GM12892 (cell line): ENCODE measurements at regions not wholly inside any gene's neighbourhood (a gene's known extent, or its start where the extent isn't known, plus 50 kb on each side); places are given as distances from the start of the nearest gene placed in this dataset.

ENCODE experiments used
- DNase-seq: peaks from one replicate; pipeline ENCODE4 v3.0.0; 2011; ENCODE audit not compliant: insufficient read length
- FAIRE-seq: peaks from 2 replicates; lab custom pipeline; 2011; peaks lifted over from hg19 to GRCh38; lab: Jason Lieb, UNC
- POLR2A ChIP-seq: IDR thresholded peaks from 2 replicates; pipeline ENCODE4 v1.6.1; 2011; ENCODE audit warnings: low read depth, low read length, control low read depth
- POLR2AphosphoS5 ChIP-seq: IDR thresholded peaks from 2 replicates; pipeline ENCODE4 v1.6.1; 2011; ENCODE audit warnings: low read depth, low read length, control low read depth
- TAF1 ChIP-seq: IDR thresholded peaks from 2 replicates; pipeline ENCODE4 v1.6.1; 2011; ENCODE audit warnings: low read depth, mild to moderate bottlenecking, control low read depth, low read length, borderline replicate concordance

DNA sequence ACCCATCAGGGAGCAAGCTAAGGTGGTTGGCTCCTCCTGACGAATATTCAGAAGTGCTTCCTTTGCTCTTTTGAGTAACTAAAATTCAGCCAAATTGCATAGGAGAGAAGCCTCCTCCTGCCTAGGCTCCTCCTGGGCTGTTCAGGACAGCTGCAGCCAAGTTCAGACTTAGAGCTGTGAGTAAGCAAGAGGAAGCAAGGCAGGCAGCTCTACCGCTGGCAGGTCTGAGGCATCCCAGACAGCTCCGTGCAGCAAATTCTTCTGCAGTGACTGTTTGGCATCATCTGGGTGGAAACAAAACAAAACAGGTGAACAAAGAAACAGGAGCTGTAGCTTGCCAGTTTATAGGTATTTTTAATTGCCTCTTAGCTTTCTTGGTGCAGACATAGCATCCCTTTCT, 421.0 kb downstream of the GADD45G start:
- FAIRE-seq (no peak), DNase-seq (no peak)
- TF ChIP-seq TAF1 (no peak), POLR2A (no peak), POLR2AphosphoS5 (no peak)

- TF ChIP-seq POLR2A (no peak), POLR2AphosphoS5 (no peak), TAF1 (no peak)
- no peak for DNase-seq
- no peak for FAIRE-seq
Measured at GRCh38 chr9:90027296-90027790, 422.5 kb downstream of the GADD45G start.

DNA sequence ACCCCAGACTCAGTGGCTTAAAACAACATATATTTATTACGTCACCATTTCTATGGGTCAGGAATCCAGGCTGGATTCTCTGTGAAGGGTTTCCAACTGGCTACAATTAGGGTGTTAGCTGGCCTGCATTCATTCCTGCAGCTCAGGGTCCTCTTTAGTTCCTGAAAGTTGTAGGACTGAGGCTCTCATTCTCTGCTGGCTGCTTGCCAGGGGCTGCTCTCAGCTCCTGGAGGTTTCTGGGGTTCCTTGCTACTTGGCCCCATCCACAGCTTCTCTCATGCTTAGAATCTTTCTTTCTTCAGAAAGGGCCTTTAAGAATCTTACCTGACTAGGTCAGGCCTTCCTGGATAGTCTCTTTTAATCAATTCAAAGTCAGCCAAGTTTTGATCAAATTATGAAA, 424.6 kb downstream of the GADD45G start:
- DNase-seq (no peak), FAIRE-seq (no peak)
- TF ChIP-seq POLR2A: no peak

GRCh38 chr9:90029996-90030395, 425.2 kb downstream of the GADD45G start:
- DNase-seq (no peak), FAIRE-seq (no peak)
- TF ChIP-seq TAF1 (no peak), POLR2AphosphoS5 (no peak), POLR2A (no peak)

GRCh38 chr9:90032296-90033027, 427.6 kb downstream of the GADD45G start:
- DNase-seq (no peak), FAIRE-seq (no peak)
- no peak for TF ChIP-seq POLR2A
- no peak for TF ChIP-seq TAF1
- no peak for TF ChIP-seq POLR2AphosphoS5

DNA sequence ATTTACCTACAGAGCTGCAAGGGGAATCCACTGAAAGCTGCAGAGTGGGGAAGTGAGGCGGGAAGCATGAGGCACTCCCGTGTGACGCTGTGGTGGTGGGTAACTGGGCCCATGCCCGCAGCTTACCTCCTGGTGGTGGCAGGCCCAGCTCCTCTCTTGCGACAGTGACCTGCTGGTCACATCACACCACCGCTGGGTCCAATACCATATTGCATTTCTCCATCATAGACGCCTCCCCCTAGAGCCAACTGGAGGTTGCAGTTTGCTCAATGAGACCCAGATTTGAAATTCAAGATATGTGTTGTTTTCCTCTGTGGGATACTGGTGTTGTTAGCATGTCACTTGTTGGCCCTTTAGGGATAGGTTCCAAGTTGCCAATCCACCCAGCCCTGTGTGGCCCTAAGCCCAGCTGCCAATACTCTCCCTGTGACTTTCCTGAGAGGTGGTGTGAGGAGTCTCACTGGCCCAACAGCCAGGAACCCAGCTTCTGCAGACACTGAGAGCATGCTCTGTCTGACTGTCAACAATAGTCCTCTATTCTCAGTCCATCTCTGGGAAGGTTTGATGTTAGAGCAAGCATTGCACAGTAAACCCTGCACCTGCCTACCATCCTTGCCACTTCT, 428.3 kb downstream of the GADD45G start:
- DNase-seq (no peak), FAIRE-seq (no peak)
- no peak for TF ChIP-seq TAF1
- TF ChIP-seq POLR2A: no peak
- no peak for TF ChIP-seq POLR2AphosphoS5

DNA sequence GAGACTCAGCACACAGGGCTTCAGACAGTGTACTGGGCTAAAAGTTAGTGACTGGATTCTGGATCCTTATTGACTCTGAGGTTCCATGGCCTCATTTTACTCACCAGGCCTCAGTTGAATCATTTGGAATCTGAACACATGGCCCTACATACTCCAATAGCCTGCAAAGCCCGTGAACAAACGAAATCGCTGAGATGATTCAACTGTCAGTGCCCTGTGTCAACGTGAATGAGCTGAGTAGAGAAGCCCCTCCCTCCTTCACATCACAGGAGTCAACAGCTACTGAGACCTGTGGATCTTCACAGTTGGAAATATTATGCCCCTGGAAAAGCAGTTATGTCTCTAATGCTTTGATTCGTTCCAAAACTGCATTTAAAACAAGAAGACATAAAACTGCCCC, 429.3 kb downstream of the GADD45G start:
- TF ChIP-seq POLR2AphosphoS5 (no peak), TAF1 (no peak), POLR2A (no peak)
- FAIRE-seq (no peak), DNase-seq (no peak)

DNA sequence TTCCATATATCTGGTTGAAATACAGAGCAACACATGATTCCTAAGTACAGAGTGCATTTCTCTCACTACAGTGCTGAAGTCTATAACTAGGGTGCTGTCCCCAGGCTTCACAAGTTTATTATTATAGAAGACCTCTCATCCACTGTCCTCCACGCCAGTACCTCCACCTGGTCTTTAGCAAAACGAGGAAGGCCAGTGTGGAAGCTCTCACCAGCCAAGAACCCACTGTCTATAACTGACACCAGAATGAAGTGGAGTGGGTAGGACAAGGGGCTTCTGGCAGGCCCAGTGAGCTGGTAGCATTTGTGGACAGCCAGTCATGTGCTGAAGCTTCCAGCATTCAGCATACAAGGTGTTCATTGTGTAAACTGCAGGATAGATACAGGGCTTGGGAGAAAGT, 430.7 kb downstream of the GADD45G start:
- TF ChIP-seq TAF1 (no peak), POLR2A (no peak), POLR2AphosphoS5 (no peak)
- DNase-seq (no peak), FAIRE-seq (no peak)

GRCh38 chr9:90037146-90037797, 432.5 kb downstream of the GADD45G start:
- FAIRE-seq (no peak), DNase-seq (no peak)
- TF ChIP-seq POLR2A (no peak), TAF1 (no peak), POLR2AphosphoS5 (no peak)

DNA sequence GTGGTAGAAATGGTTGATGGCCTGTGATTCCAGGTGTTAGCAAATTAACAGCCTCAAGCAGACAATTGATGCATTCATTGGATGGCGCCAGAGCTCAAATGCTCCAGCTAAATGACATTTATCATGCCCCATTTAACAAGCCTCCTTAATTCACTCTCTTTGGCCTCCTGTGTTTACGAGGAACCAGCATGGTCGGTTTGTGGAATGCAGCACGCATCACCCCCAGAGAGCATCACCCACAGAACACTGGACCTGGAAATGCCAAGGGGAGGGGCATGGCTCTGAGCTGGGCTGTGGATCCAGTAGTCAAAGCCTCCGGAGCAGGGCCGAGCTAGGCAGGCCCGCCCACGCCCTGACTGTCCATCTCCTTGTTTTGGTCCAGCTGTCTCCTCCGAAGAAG, 434.0 kb downstream of the GADD45G start:
- FAIRE-seq: no peak
- TF ChIP-seq POLR2AphosphoS5 (no peak), POLR2A (no peak), TAF1 (no peak)
- no peak for DNase-seq

- FAIRE-seq (no peak), DNase-seq (no peak)
- TF ChIP-seq POLR2AphosphoS5: no peak
Measured at GRCh38 chr9:90044263-90044662, 439.5 kb downstream of the GADD45G start.

DNA sequence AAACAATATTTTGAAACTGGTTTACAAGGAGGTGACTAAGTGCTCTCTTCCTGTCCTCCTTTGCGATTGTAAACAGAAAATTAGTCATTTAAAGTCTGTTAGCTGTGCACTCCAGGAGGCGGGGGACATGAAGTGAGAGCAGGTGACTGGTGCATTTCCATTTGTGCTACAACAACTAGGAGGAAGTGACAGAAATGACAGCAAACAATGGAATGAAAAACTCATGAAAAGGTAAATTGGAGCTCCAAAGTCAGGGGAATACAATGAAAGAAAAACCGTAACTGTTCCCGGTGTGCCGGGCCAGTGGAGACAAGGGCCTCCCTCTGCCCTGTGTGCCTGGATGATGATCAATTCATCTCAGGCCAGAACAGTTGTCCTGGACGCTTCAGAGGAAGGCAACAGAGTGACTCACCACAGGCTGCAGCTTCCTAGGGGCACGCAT, 439.9 kb downstream of the GADD45G start:
- FAIRE-seq (no peak), DNase-seq (no peak)
- TF ChIP-seq TAF1 (no peak), POLR2AphosphoS5 (no peak), POLR2A (no peak)
